Panc1 (cell line): ENCODE measurements at regions not wholly inside any gene's neighbourhood (a gene's known extent, or its start where the extent isn't known, plus 50 kb on each side); places are given as distances from the start of the nearest gene placed in this dataset.

Experiments
- REST ChIP-seq, 2 experiments: IDR thresholded peaks; 2 replicates each; pipeline ENCODE4 v1.6.1; 2011 to 2012; ENCODE audit warnings: low read depth in 2 of 2, control low read depth in 1 of 2, low read length in 1 of 2, mild to moderate bottlenecking in 1 of 2, moderate library complexity in 1 of 2; ENCODE audit not compliant: insufficient read depth in 1 of 2
- SIN3A ChIP-seq: IDR thresholded peaks from 2 replicates; pipeline ENCODE4 v1.6.1; 2012; ENCODE audit warnings: low read depth, mild to moderate bottlenecking, low read length, moderate library complexity, borderline replicate concordance; ENCODE audit not compliant: insufficient read depth
- TCF7L2 ChIP-seq: IDR thresholded peaks from 2 replicates; pipeline ENCODE4 v1.6.1; 2011; ENCODE audit warnings: mild to moderate bottlenecking, low read depth, low read length, inconsistent platforms
- TF ChIP-seq, protein P1 (sequence below): fragments of 450-650 bp; IDR thresholded peaks from 2 replicates; pipeline ENCODE4 v1.5.1; 2017; ENCODE audit warnings: mild to moderate bottlenecking

DNA sequence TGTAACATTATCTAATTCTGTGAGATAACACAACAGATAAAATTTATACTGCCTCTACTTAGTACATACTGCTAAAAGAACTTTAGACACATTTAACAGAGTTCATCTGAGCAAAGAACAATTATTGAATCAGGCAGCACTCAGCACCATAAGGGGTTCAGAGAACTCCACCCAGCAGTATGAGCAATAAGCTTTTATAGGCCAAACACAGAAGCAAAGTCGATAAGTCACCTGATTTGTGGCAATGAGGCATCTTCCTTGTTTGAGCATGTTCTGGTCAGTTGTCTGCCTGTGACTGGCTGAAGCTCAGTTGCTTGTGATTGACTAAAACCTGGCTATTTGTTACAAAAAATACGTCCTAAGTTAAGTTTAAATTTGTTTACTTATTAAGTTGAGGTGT is 746.1 kb upstream of the DDX18 start:
- no peak for TF ChIP-seq SIN3A
- TF ChIP-seq, protein P1, sequence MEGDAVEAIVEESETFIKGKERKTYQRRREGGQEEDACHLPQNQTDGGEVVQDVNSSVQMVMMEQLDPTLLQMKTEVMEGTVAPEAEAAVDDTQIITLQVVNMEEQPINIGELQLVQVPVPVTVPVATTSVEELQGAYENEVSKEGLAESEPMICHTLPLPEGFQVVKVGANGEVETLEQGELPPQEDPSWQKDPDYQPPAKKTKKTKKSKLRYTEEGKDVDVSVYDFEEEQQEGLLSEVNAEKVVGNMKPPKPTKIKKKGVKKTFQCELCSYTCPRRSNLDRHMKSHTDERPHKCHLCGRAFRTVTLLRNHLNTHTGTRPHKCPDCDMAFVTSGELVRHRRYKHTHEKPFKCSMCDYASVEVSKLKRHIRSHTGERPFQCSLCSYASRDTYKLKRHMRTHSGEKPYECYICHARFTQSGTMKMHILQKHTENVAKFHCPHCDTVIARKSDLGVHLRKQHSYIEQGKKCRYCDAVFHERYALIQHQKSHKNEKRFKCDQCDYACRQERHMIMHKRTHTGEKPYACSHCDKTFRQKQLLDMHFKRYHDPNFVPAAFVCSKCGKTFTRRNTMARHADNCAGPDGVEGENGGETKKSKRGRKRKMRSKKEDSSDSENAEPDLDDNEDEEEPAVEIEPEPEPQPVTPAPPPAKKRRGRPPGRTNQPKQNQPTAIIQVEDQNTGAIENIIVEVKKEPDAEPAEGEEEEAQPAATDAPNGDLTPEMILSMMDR: no peak
- TF ChIP-seq REST (IDR thresholded peaks at IDR 0.05; ENCODE audit: insufficient read depth in 1 of 2, low read depth in 2 of 2, low read length in 1 of 2): no peak
- TF ChIP-seq TCF7L2: no peak
